ENCODE measurements at regions not wholly inside any gene's neighbourhood (a gene's known extent, or its start where the extent isn't known, plus 50 kb on each side); places are given as distances from the start of the nearest gene placed in this dataset.

- Mint-ChIP-seq H3K4me3 (no peak overlapping the region), H3K9me3 (ENCODE audit: low read depth) (no peaks in the 10 kb centered on the region), H3K27me3 (no peaks in the 10 kb centered on the region), H3K4me1 (no peaks in the 10 kb centered on the region), H3K27ac (no peak overlapping the region), H3K36me3 (no peaks in the 10 kb centered on the region)
- CTCF ChIA-PET = no interaction called here
- no peak for ATAC-seq
- no peak for DNase-seq
Observed at GRCh38 chr9:108559432-108559831, 296.4 kb downstream of the ACTL7B start.

- Mint-ChIP-seq H3K4me1 (no peaks in the 10 kb centered on the region), H3K27ac (no peak overlapping the region), H3K4me3 (no peak overlapping the region), H3K27me3 (no peaks in the 10 kb centered on the region), H3K9me3 (ENCODE audit: low read depth) (no peaks in the 10 kb centered on the region), H3K36me3 (no peaks in the 10 kb centered on the region)
- DNase-seq = no peak
- no peak for ATAC-seq
- CTCF ChIA-PET = interaction anchor here (1.8 kb wide), 1 partner anchor 11 kb away, joined by 6 read pairs; no protein-coding TSS in a partner anchor
Observed at GRCh38 chr9:108554831-108555230, 301.0 kb downstream of the ACTL7B start.

GRCh38 chr9:108553111-108553635, 302.6 kb downstream of the ACTL7B start:
- no peak for DNase-seq

GRCh38 chr9:108552459-108553040, 303.2 kb downstream of the ACTL7B start:
- CTCF ChIA-PET = no interaction called here
- H3K27me3 Mint-ChIP-seq = no peaks in the 10 kb centered on the region
- DNase-seq (no peak), ATAC-seq (no peak)
- H3K9me3 Mint-ChIP-seq (ENCODE audit: low read depth) = no peaks in the 10 kb centered on the region
- H3K4me3 Mint-ChIP-seq = no peak overlapping the region
- H3K4me1 Mint-ChIP-seq = no peaks in the 10 kb centered on the region
- no peak overlapping the region for H3K27ac Mint-ChIP-seq
- H3K36me3 Mint-ChIP-seq = no peaks in the 10 kb centered on the region

More at GRCh38 chr9:108553111-108553635, 302.6 kb downstream of the ACTL7B start:
- no peaks in the 10 kb centered on the region for H3K27me3 Mint-ChIP-seq
- no peaks in the 10 kb centered on the region for H3K36me3 Mint-ChIP-seq
- no peak overlapping the region for H3K27ac Mint-ChIP-seq
- H3K4me1 Mint-ChIP-seq = no peaks in the 10 kb centered on the region
- H3K4me3 Mint-ChIP-seq = no peak overlapping the region
- no peaks in the 10 kb centered on the region for H3K9me3 Mint-ChIP-seq (ENCODE audit: low read depth)
- ATAC-seq = no peak
- CTCF ChIA-PET = no interaction called here

GRCh38 chr9:108551030-108551841, 304.6 kb downstream of the ACTL7B start:
- Mint-ChIP-seq H3K9me3 (ENCODE audit: low read depth) (no peaks in the 10 kb centered on the region), H3K36me3 (no peaks in the 10 kb centered on the region), H3K27me3 (no peaks in the 10 kb centered on the region), H3K27ac (no peak overlapping the region), H3K4me3 (no peak overlapping the region), H3K4me1 (no peaks in the 10 kb centered on the region)
- no peak for ATAC-seq
- CTCF ChIA-PET = interaction anchor here (1.5 kb wide), 1 partner anchor 14 kb away, joined by 4 read pairs; no protein-coding TSS in a partner anchor
- DNase-seq = no peak

GRCh38 chr9:108550106-108550505, 305.7 kb downstream of the ACTL7B start:
- DNase-seq (no peak), ATAC-seq (no peak)
- Mint-ChIP-seq H3K4me3 (no peak overlapping the region), H3K27me3 (no peaks in the 10 kb centered on the region), H3K9me3 (ENCODE audit: low read depth) (no peaks in the 10 kb centered on the region), H3K27ac (no peak overlapping the region), H3K36me3 (no peaks in the 10 kb centered on the region), H3K4me1 (no peaks in the 10 kb centered on the region)
- CTCF ChIA-PET = interaction anchor here (0.7 to 1.5 kb wide), 2 partner anchors 15 to 48 kb away, joined by 3 to 4 read pairs; no protein-coding TSS in a partner anchor

GRCh38 chr9:108549184-108549583, 306.6 kb downstream of the ACTL7B start:
- no peaks in the 10 kb centered on the region for H3K4me1 Mint-ChIP-seq
- no peak for DNase-seq
- H3K9me3 Mint-ChIP-seq (ENCODE audit: low read depth) = no peaks in the 10 kb centered on the region
- no peaks in the 10 kb centered on the region for H3K27me3 Mint-ChIP-seq
- ATAC-seq = no peak
- CTCF ChIA-PET = no interaction called here
- no peaks in the 10 kb centered on the region for H3K36me3 Mint-ChIP-seq
- no peak overlapping the region for H3K4me3 Mint-ChIP-seq
- H3K27ac Mint-ChIP-seq = no peak overlapping the region

GRCh38 chr9:108547411-108548135, 308.2 kb downstream of the ACTL7B start:
- Mint-ChIP-seq H3K9me3 (ENCODE audit: low read depth) (no peaks in the 10 kb centered on the region), H3K27ac (no peak overlapping the region), H3K36me3 (no peaks in the 10 kb centered on the region), H3K4me3 (no peak overlapping the region), H3K4me1 (no peaks in the 10 kb centered on the region), H3K27me3 (no peaks in the 10 kb centered on the region)
- DNase-seq (no peak), ATAC-seq (no peak)
- CTCF ChIA-PET = no interaction called here

- Mint-ChIP-seq H3K36me3 (no peaks in the 10 kb centered on the region), H3K27me3 (no peaks in the 10 kb centered on the region), H3K27ac (no peak overlapping the region), H3K9me3 (ENCODE audit: low read depth) (no peaks in the 10 kb centered on the region), H3K4me1 (no peaks in the 10 kb centered on the region), H3K4me3 (no peak overlapping the region)
- DNase-seq = no peak
- no peak for ATAC-seq
- CTCF ChIA-PET = no interaction called here
Observed at GRCh38 chr9:108546215-108546614, 309.6 kb downstream of the ACTL7B start.

GRCh38 chr9:108545436-108545835, 310.4 kb downstream of the ACTL7B start:
- H3K4me1 Mint-ChIP-seq = no peaks in the 10 kb centered on the region
- no peaks in the 10 kb centered on the region for H3K9me3 Mint-ChIP-seq (ENCODE audit: low read depth)
- no peak overlapping the region for H3K27ac Mint-ChIP-seq
- CTCF ChIA-PET = no interaction called here
- H3K36me3 Mint-ChIP-seq = no peaks in the 10 kb centered on the region
- no peak for DNase-seq
- H3K4me3 Mint-ChIP-seq = no peak overlapping the region
- H3K27me3 Mint-ChIP-seq = no peaks in the 10 kb centered on the region
- ATAC-seq = no peak

- H3K27ac Mint-ChIP-seq = no peak overlapping the region
- H3K4me1 Mint-ChIP-seq = no peaks in the 10 kb centered on the region
- ATAC-seq (no peak), DNase-seq (no peak)
- H3K36me3 Mint-ChIP-seq = no peaks in the 10 kb centered on the region
- H3K9me3 Mint-ChIP-seq (ENCODE audit: low read depth) = no peaks in the 10 kb centered on the region
- H3K27me3 Mint-ChIP-seq = no peaks in the 10 kb centered on the region
- CTCF ChIA-PET = no interaction called here
- H3K4me3 Mint-ChIP-seq = no peak overlapping the region
Observed at GRCh38 chr9:108544866-108545265, 310.9 kb downstream of the ACTL7B start.

- Mint-ChIP-seq H3K36me3 (no peaks in the 10 kb centered on the region), H3K9me3 (ENCODE audit: low read depth) (no peaks in the 10 kb centered on the region), H3K27ac (no peak overlapping the region), H3K4me3 (no peak overlapping the region), H3K27me3 (no peaks in the 10 kb centered on the region), H3K4me1 (no peaks in the 10 kb centered on the region)
- ATAC-seq = no peak
- CTCF ChIA-PET = no interaction called here
- no peak for DNase-seq
Observed at GRCh38 chr9:108543251-108543778, 312.5 kb downstream of the ACTL7B start.

- Mint-ChIP-seq H3K9me3 (ENCODE audit: low read depth) (no peaks in the 10 kb centered on the region), H3K4me1 (no peaks in the 10 kb centered on the region), H3K27me3 (no peaks in the 10 kb centered on the region), H3K27ac (no peak overlapping the region), H3K4me3 (no peak overlapping the region), H3K36me3 (no peaks in the 10 kb centered on the region)
- CTCF ChIA-PET = no interaction called here
- ATAC-seq (no peak), DNase-seq (no peak)
Observed at GRCh38 chr9:108537756-108538155, 318.0 kb downstream of the ACTL7B start.
